HG03175 (cell line): ENCODE measurements at regions not wholly inside any gene's neighbourhood (a gene's known extent, or its start where the extent isn't known, plus 50 kb on each side); places are given as distances from the start of the nearest gene placed in this dataset.

Experiments
- ATAC-seq: cut with Tn5 transposase; IDR thresholded peaks from one replicate; pipeline ENCODE4 v1.9.1; 2021; ENCODE audit warnings: mild to moderate bottlenecking, moderate library complexity; ENCODE audit not compliant: unreplicated experiment

GRCh38 chr20:11372876-11373790 lies 544.6 kb upstream of the BTBD3 start:
- ATAC-seq: no peak

GRCh38 chr20:11375335-11375734 lies 542.4 kb upstream of the BTBD3 start:
- ATAC-seq: no peak

- no peak for ATAC-seq
Measured at GRCh38 chr20:11375966-11376365, 541.7 kb upstream of the BTBD3 start.

- ATAC-seq: no peak
Measured at GRCh38 chr20:11376420-11376819, 541.3 kb upstream of the BTBD3 start.

GRCh38 chr20:11376998-11377397 lies 540.7 kb upstream of the BTBD3 start:
- no peak for ATAC-seq

- ATAC-seq: no peak
Measured at GRCh38 chr20:11377761-11378160, 539.9 kb upstream of the BTBD3 start.

- ATAC-seq: no peak
Measured at GRCh38 chr20:11378252-11378651, 539.4 kb upstream of the BTBD3 start.

- ATAC-seq: no peak
Measured at GRCh38 chr20:11379257-11380011, 538.3 kb upstream of the BTBD3 start.

- no peak for ATAC-seq
Measured at GRCh38 chr20:11380283-11380682, 537.4 kb upstream of the BTBD3 start.

GRCh38 chr20:11387189-11387754 lies 530.4 kb upstream of the BTBD3 start:
- ATAC-seq: no peak

GRCh38 chr20:11389186-11389585 lies 528.5 kb upstream of the BTBD3 start:
- ATAC-seq: no peak

- no peak for ATAC-seq
Measured at GRCh38 chr20:11391591-11391990, 526.1 kb upstream of the BTBD3 start.

GRCh38 chr20:11394145-11394833 lies 523.4 kb upstream of the BTBD3 start:
- ATAC-seq: no peak

GRCh38 chr20:11395581-11395980 lies 522.1 kb upstream of the BTBD3 start:
- no peak for ATAC-seq

GRCh38 chr20:11401988-11402387 lies 515.7 kb upstream of the BTBD3 start:
- peak; percentile 70 for ATAC-seq

GRCh38 chr20:11403711-11404110 lies 514.0 kb upstream of the BTBD3 start:
- no peak for ATAC-seq

- ATAC-seq: no peak
Measured at GRCh38 chr20:11406877-11407276, 510.8 kb upstream of the BTBD3 start.

- no peak for ATAC-seq
Measured at GRCh38 chr20:11409561-11409960, 508.1 kb upstream of the BTBD3 start.

- ATAC-seq: no peak
Measured at GRCh38 chr20:11411765-11412164, 505.9 kb upstream of the BTBD3 start.

GRCh38 chr20:11426948-11427347 lies 490.7 kb upstream of the BTBD3 start:
- ATAC-seq: no peak

- ATAC-seq: no peak
Measured at GRCh38 chr20:11429168-11429567, 488.5 kb upstream of the BTBD3 start.
